ENCODE measurements at regions not wholly inside any gene's neighbourhood (a gene's known extent, or its start where the extent isn't known, plus 50 kb on each side); places are given as distances from the start of the nearest gene placed in this dataset.

DNA sequence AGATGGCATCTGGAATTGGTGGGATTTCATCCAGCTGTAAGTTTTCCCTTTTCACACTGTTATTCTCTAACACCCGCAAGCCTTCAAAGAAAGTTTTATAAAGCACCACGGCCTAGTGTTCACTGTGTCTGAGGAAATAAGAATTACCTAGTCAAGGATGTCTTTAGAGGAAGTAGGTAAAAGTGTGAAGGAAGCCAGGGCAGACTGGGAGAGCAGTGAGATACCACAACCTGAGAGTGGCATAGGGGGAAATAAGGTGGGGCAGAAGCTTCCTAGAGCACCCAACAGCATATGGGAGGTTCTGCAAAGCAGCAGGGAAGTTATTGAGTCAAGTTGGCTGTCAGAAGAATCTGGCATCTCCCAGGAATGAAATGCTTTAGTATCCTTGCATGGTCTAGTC, 241.2 kb downstream of the CETN3 start:
- H3K4me3 ChIP-seq (replicated peaks in 1 of 2; ENCODE audit: low read depth in 2 of 2, low read length in 2 of 2) = no peak overlapping the region
- TF ChIP-seq, protein P1, sequence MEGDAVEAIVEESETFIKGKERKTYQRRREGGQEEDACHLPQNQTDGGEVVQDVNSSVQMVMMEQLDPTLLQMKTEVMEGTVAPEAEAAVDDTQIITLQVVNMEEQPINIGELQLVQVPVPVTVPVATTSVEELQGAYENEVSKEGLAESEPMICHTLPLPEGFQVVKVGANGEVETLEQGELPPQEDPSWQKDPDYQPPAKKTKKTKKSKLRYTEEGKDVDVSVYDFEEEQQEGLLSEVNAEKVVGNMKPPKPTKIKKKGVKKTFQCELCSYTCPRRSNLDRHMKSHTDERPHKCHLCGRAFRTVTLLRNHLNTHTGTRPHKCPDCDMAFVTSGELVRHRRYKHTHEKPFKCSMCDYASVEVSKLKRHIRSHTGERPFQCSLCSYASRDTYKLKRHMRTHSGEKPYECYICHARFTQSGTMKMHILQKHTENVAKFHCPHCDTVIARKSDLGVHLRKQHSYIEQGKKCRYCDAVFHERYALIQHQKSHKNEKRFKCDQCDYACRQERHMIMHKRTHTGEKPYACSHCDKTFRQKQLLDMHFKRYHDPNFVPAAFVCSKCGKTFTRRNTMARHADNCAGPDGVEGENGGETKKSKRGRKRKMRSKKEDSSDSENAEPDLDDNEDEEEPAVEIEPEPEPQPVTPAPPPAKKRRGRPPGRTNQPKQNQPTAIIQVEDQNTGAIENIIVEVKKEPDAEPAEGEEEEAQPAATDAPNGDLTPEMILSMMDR (IDR thresholded peaks at IDR 0.05; ENCODE audit: low read depth, low read length) = no peak
- no peak for DNase-seq (ENCODE audit: low read depth in 2 of 2)

DNA sequence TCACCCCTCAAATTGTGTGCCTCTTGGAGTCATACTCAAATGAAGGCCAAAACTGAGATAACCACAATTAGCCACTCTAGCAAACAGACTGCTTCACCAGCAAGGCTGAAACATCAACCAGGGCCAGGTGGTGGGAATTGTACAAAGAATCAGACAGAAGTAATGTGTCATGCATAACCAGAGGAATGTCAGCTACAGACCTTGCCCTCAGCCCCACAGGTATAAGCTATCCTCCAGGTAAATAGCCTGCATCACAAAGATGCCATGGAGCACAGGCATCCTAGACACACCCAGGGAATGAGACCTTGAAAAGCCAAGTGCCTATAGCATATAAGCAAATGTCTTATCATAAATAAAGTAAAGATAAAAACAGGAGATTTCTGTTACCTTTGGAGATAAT, 242.7 kb downstream of the CETN3 start:
- TF ChIP-seq, protein P1 (IDR thresholded peaks at IDR 0.05; ENCODE audit: low read depth, low read length) = no peak

DNA sequence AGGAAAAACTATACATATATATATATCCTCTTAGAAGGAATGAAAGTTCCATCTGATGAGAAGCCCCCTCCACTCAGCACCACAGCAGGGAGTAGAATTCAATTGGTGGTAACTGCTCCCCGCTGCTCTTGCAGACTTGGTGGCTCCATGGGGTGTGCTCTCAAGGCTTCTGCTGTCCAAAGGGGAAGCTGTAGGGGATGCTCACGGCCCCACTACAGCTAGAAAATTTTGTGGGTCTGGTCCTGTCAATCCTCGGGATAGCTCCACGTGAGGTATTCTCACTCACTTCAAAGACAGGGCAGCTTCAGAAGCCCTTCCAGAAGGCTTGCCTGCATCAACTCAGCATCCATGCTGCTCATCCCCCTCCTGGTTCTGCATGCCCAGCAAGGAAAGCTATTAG, 247.2 kb downstream of the CETN3 start:
- DNase-seq (ENCODE audit: low read depth in 2 of 2) = no peak
- H3K4me3 ChIP-seq (replicated peaks in 1 of 2; ENCODE audit: low read depth in 2 of 2, low read length in 2 of 2) = no peak overlapping the region
- TF ChIP-seq, protein P1 (IDR thresholded peaks at IDR 0.05; ENCODE audit: low read depth, low read length) = no peak

More for the DNA sequence above, 242.7 kb downstream of the CETN3 start:
- no peak overlapping the region for H3K4me3 ChIP-seq (replicated peaks in 1 of 2; ENCODE audit: low read depth in 2 of 2, low read length in 2 of 2)
- DNase-seq (ENCODE audit: low read depth in 2 of 2) = no peak

DNA sequence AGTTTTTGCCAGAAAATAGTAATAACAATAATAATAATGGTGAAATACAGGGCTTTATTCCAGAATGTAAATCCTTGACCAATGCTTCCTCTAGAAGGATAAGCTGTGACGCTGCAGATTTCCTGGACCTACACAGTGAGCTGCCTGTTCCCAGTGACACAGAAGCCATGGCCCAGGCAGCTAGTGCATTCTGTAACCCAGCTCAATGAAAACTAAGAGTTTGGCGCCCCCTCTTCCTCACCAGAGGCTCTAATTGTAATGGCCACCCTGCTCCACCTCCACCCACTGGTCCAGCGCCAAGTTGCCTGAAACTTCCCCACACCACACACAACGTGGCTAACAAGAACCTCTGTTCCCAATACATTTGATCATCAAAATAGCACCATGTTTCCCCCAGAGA, 248.1 kb downstream of the CETN3 start:
- TF ChIP-seq, protein P1 (IDR thresholded peaks at IDR 0.05; ENCODE audit: low read depth, low read length) = peak; percentile 35
- DNase-seq (ENCODE audit: low read depth in 2 of 2) = peak; percentile 68 to 95
- H3K4me3 ChIP-seq (replicated peaks in 1 of 2; ENCODE audit: low read depth in 2 of 2, low read length in 2 of 2) = no peak overlapping the region

DNA sequence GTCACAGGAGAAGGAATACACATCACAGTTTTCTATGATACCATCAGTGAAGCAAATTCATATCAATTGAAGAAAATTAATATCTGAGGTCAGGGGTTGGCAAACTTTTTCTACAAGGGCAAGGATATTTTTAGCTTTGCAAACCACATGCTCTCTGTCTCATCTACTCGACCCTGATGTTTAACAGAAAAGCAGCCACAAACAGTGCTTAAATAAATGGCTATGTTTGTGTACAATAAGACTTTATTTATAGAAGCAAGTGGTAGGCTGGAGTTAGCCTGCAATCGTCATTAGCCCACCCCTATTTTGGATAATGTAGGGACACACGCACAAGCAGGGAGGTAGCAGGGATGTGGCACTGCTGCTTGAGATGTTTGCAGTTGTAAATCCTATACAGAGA, 251.4 kb downstream of the CETN3 start:
- H3K4me3 ChIP-seq (replicated peaks in 1 of 2; ENCODE audit: low read depth in 2 of 2, low read length in 2 of 2) = no peak overlapping the region
- TF ChIP-seq, protein P1 (IDR thresholded peaks at IDR 0.05; ENCODE audit: low read depth, low read length) = no peak
- no peak for DNase-seq (ENCODE audit: low read depth in 2 of 2)

DNA sequence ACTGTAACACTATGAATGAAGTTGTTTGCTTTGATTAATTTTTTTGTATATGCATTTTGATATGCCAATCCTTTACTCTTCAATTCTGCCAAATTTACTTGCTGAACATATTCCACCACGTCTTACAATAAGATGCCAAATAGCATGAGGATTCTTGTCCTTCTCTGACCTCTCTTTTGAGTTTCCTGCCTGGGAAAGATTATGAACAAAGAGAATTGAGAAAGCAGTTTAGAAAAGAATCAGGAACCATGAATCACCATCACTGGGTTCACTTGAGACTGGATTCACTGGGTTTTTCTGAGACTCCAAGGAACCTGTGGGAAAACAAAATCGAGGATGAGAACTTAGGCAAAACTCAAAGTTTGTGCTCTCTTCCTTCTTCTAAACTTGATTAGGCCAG, 256.5 kb downstream of the CETN3 start:
- DNase-seq (ENCODE audit: low read depth in 2 of 2) = peak; percentile 38 to 59
- TF ChIP-seq, protein P1 (IDR thresholded peaks at IDR 0.05; ENCODE audit: low read depth, low read length) = no peak
- no peak overlapping the region for H3K4me3 ChIP-seq (replicated peaks in 1 of 2; ENCODE audit: low read depth in 2 of 2, low read length in 2 of 2)

DNA sequence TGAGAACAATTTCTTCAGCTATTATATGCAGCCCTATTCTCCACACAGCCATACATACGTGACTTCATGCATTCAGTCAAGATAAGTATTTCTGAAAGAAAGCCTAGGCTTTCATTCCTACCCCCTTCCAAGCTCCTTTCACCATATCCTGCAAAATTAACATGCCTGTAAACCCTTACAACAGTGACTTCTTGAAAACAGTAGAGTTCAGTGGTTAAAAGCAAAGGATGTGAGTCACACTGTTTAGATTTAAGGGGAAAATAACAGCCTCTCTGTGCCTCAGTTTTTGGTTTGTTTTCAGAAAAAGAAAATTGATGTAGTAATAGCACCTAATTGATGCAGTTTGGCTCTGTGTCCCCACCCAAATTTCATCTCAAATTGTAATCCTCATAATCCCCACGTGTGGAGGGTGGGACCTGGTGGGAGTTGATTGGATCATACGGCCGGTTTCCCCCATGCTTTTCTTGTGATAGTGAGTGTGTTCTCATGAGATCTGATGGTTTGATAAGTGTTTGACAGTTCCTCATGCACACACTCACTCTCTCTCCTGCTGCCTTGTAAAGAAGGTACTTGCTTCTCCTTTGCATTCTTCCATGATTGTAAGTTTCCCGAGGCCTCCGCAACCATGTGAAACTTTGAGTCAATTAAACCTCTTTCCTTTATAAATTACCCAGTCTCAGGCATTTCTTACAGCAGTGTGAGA, 264.8 kb downstream of the CETN3 start:
- H3K4me3 ChIP-seq (replicated peaks in 1 of 2; ENCODE audit: low read depth in 2 of 2, low read length in 2 of 2) = no peak overlapping the region
- peak; percentile 60 to 63 for DNase-seq (ENCODE audit: low read depth in 2 of 2)
- TF ChIP-seq, protein P1 (IDR thresholded peaks at IDR 0.05; ENCODE audit: low read depth, low read length) = no peak

All from cardiac fibroblast (primary cell).